Left lung (tissue), 4 donors: ENCODE measurements at regions not wholly inside any gene's neighbourhood (a gene's known extent, or its start where the extent isn't known, plus 50 kb on each side); places are given as distances from the start of the nearest gene placed in this dataset.

ENCODE experiments used
- ATAC-seq: fragments of 200-7000 bp; cut with Tn5 transposase; one replicate; pipeline ENCODE4 v1.9.1; 2020; ENCODE audit warnings: moderate library complexity
- DNase-seq, 4 donors: peaks; one replicate each; pipeline ENCODE4 v3.0.0-alpha.2; 2013 to 2020
- H3K27ac ChIP-seq, 2 donors: fragments of 200-600 bp; sonication (generic) in 1 of 2; one replicate each; pipeline versions ENCODE4 v1.5.0 to v1.8.0; 2020 to 2021
- H3K27me3 ChIP-seq, 2 donors: fragments of 200-600 bp; sonication (generic) in 1 of 2; one replicate each; pipeline versions ENCODE4 v1.5.0 to v1.8.0; 2020 to 2021
- H3K36me3 ChIP-seq, 2 donors: fragments of 200-600 bp; sonication (generic) in 1 of 2; one replicate each; pipeline versions ENCODE4 v1.5.0 to v1.8.0; 2020 to 2021
- H3K4me1 ChIP-seq, 2 donors: fragments of 200-600 bp; one replicate each; pipeline ENCODE4 v1.8.0; 2021
- H3K4me3 ChIP-seq, 2 donors: fragments of 200-600 bp; sonication (generic) in 1 of 2; one replicate each; pipeline versions ENCODE4 v1.5.0 to v1.8.0; 2020 to 2021; ENCODE audit warnings: mild to moderate bottlenecking in 1 of 2
- H3K9me3 ChIP-seq, 2 donors: fragments of 200-600 bp; sonication (generic) in 1 of 2; one replicate each; pipeline versions ENCODE4 v1.5.0 to v1.8.0; 2020 to 2021
- intact Hi-C, 2 donors: fragments of 100-400 bp; cut with DNase I; formaldehyde crosslinking; loops; one replicate each; pipeline versions ENCODE4 v1.11.2 to v1.14.2; 2022
- TF ChIP-seq, protein P1 (sequence below), 2 donors: fragments of 200-600 bp; sonication (generic) in 1 of 2; IDR thresholded peaks; one replicate each; pipeline versions ENCODE4 v1.5.0 to v1.8.0; 2021; ENCODE audit warnings: antibody characterized with exemption in 2 of 2
- donor health status: DM: no; HTN: yes; CAD: no.
- donor health status: DM: no; HTN: no; CAD: no.

DNA sequence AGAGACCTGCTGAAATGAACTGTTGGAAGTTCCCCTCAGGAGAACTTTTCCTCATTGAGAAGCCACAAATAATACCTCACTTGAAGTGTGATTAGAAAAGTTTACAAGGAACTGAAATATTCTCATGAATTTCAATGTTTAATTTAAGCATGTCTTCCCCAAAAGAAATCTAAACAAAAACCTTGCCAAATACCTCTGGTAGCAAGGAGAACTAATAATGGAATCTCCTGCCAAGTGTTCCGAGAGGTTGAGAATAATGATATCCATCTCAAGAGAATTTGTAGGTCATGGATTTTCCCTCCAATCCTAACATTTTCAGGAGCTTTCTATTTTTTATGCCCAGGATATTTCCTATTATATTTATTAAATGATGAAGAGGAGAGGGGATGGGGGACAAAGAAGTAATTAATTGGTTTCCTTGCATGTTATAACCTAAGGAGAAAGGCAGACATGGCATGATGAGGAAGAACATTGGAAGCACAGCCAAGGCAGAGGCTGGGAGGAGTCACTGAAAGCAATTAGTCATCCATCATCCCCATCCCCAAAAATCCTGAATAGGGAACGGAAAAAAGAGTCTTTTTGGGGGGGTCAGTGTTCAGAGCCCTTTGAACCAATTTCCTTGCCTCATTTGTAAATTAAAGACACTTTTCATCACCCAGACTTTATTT lies 93.6 kb upstream of the IL6 start:
- no peak for ATAC-seq
- TF ChIP-seq, protein P1, sequence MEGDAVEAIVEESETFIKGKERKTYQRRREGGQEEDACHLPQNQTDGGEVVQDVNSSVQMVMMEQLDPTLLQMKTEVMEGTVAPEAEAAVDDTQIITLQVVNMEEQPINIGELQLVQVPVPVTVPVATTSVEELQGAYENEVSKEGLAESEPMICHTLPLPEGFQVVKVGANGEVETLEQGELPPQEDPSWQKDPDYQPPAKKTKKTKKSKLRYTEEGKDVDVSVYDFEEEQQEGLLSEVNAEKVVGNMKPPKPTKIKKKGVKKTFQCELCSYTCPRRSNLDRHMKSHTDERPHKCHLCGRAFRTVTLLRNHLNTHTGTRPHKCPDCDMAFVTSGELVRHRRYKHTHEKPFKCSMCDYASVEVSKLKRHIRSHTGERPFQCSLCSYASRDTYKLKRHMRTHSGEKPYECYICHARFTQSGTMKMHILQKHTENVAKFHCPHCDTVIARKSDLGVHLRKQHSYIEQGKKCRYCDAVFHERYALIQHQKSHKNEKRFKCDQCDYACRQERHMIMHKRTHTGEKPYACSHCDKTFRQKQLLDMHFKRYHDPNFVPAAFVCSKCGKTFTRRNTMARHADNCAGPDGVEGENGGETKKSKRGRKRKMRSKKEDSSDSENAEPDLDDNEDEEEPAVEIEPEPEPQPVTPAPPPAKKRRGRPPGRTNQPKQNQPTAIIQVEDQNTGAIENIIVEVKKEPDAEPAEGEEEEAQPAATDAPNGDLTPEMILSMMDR (IDR thresholded peaks at IDR 0.05): no peak
- Histone ChIP-seq H3K9me3 (no peaks in the 10 kb centered on the region), H3K27me3 (no peaks in the 10 kb centered on the region), H3K4me3 (no peak overlapping the region), H3K36me3 (no peaks in the 10 kb centered on the region), H3K27ac (no peak overlapping the region), H3K4me1 (no peaks in the 10 kb centered on the region)
- intact Hi-C loops: no loop called here
- no peak for DNase-seq

DNA sequence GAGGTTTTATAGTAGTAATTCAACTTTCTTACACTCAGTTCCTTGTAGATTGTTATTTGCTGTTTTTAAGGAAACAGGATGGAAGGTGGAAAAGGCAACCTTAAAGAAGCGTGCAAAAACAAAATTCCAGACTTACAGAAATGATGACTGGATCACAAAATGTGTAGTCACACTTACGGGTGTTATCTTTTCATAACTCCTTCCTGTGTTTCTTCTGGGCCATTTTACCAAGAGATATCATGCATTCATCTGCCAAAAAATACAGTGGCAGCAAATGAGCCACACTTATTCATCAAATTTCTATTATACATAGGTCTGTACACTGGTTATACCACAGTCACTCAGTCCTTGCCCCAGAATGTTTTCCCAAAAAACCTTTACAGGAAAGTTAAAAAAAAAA lies 94.3 kb upstream of the IL6 start:
- H3K36me3 ChIP-seq: no peaks in the 10 kb centered on the region
- no peak overlapping the region for H3K27ac ChIP-seq
- no peak for ATAC-seq
- no peaks in the 10 kb centered on the region for H3K27me3 ChIP-seq
- no peaks in the 10 kb centered on the region for H3K9me3 ChIP-seq
- TF ChIP-seq, protein P1 (IDR thresholded peaks at IDR 0.05): no peak
- no peak for DNase-seq
- no peaks in the 10 kb centered on the region for H3K4me1 ChIP-seq
- H3K4me3 ChIP-seq: no peak overlapping the region
- intact Hi-C loops: no loop called here

DNA sequence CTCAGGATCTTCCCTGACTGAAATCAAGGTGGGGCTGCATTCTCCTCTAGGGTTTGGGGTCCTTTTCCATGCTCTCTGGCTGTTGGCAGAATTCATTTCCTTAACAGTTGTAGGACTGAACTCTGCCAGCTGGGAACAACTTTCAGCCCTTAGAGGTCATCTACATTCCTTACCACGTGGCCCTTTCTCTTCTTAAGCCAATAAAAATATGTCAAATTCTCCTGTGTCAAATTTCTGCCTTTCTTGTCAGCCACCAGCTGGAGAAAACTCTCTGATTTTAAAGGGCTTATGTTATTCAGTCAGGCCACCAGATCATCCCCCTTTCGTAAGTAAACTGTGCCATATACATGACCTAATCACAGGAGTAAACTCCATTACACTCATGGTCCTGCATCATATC lies 95.3 kb upstream of the IL6 start:
- Histone ChIP-seq H3K9me3 (no peaks in the 10 kb centered on the region), H3K4me3 (no peak overlapping the region), H3K4me1 (no peaks in the 10 kb centered on the region), H3K36me3 (no peaks in the 10 kb centered on the region), H3K27me3 (no peaks in the 10 kb centered on the region), H3K27ac (no peak overlapping the region)
- TF ChIP-seq, protein P1 (IDR thresholded peaks at IDR 0.05): no peak
- intact Hi-C loops: no loop called here
- ATAC-seq: no peak
- no peak for DNase-seq

DNA sequence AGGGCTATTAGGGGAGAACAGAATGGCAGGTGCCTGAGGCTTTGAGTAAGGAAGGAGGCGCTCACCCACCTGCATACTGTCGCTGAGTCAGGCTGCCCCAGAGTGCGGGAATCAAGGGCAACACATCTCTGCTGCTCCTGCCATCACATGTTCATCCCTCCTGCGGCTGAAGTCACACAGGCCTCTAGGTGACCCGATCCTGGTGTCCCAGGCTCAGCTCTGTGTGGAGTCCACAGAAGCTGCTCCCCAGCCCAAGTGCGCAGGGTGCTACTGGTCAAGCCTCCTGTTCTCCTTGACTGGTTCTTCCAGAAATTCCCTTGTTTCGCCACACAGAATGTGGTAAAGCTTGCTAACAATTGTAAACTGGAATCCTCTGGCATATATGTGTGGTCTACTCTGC lies 96.9 kb upstream of the IL6 start:
- Histone ChIP-seq H3K27me3 (no peaks in the 10 kb centered on the region), H3K27ac (no peak overlapping the region), H3K36me3 (no peaks in the 10 kb centered on the region), H3K4me1 (no peaks in the 10 kb centered on the region), H3K9me3 (no peaks in the 10 kb centered on the region), H3K4me3 (no peak overlapping the region)
- TF ChIP-seq, protein P1 (IDR thresholded peaks at IDR 0.05): no peak
- intact Hi-C loops: no loop called here
- ATAC-seq (no peak), DNase-seq (no peak)

DNA sequence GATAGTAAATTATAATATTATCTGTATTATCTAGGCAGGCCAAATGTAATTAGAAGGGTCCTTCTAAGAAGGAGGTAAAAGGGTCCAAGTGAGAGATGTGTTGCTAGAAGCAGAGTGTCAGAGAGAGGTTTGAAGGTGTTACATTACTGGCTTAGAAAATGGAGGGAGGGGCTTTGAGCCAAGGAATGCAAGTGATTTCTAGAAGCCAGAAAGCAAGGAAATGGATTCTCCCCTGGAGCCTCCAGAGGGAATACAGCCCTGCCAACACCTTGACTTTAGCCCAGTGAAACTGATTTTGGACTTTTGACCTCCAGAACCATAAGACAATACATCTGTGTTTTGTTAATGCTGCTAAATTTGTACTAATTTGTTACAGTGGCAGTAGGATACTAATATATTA lies 97.9 kb upstream of the IL6 start:
- DNase-seq (no peak), ATAC-seq (no peak)
- H3K27me3 ChIP-seq: no peaks in the 10 kb centered on the region
- H3K4me1 ChIP-seq: no peaks in the 10 kb centered on the region
- TF ChIP-seq, protein P1 (IDR thresholded peaks at IDR 0.05): no peak
- no peak overlapping the region for H3K27ac ChIP-seq
- no peaks in the 10 kb centered on the region for H3K9me3 ChIP-seq
- H3K36me3 ChIP-seq: no peaks in the 10 kb centered on the region
- intact Hi-C loops: no loop called here
- H3K4me3 ChIP-seq: no peak overlapping the region
